ENCODE measurements at regions not wholly inside any gene's neighbourhood (a gene's known extent, or its start where the extent isn't known, plus 50 kb on each side); places are given as distances from the start of the nearest gene placed in this dataset.

- TF ChIP-seq EZH2 (IDR thresholded peaks at IDR 0.05; ENCODE audit: borderline replicate concordance) (no peak), CTCF (IDR thresholded peaks at IDR 0.05; ENCODE audit: poor library complexity) (no peak), EZH2phosphoT487 (IDR thresholded peaks at IDR 0.05; ENCODE audit: low read depth, severe bottlenecking, unreplicated experiment) (no peak)
These were observed 294.6 kb downstream of the GAS1 start for GRCh38 chr9:86652736-86653135.

All from hepatocyte (in vitro differentiated cells).